ENCODE measurements at regions not wholly inside any gene's neighbourhood (a gene's known extent, or its start where the extent isn't known, plus 50 kb on each side); places are given as distances from the start of the nearest gene placed in this dataset.

DNA sequence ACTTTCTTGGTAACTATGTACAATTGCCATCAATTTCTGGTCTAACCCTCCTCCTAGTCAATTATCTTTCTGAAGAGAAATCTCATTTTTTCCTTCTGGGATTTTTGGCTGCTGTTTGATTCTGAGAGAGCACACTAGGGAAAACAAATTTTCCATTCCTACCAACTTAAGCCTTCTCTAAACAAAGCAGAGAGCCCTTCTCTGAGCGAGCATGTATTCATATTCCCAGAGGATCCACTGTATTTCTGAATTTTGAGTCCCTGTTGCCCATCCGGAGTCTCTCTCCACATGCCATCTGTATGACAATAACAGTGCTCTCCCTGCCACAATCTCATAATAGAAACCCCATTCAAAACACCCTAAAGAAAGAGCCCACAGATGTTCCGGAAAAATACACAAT is 78.5 kb downstream of the MAIP1 start:
- Histone ChIP-seq H3K4me1 (no peaks in the 10 kb centered on the region), H3K4me3 (no peak overlapping the region), H3K27me3 (no peaks in the 10 kb centered on the region), H3K9me3 (no peaks in the 10 kb centered on the region), H3K36me3 (no peaks in the 10 kb centered on the region), H3K27ac (no peak overlapping the region)
- 66 to 80% methylated on average over 1 to 3 of the region's 3 CpGs for WGBS, 2 donors (ENCODE audit: low coverage in 1 of 2)
- in situ Hi-C loops (cut with MboI; ENCODE audit: low pct_ligation_motif_present in 1 of 4, low pct_unique_long_range_greater_than_20kb in 1 of 4, low sequenced_read_pairs in 3 of 4), result no loop called here
- DNase-seq, result no peak
- TF ChIP-seq, protein P1, sequence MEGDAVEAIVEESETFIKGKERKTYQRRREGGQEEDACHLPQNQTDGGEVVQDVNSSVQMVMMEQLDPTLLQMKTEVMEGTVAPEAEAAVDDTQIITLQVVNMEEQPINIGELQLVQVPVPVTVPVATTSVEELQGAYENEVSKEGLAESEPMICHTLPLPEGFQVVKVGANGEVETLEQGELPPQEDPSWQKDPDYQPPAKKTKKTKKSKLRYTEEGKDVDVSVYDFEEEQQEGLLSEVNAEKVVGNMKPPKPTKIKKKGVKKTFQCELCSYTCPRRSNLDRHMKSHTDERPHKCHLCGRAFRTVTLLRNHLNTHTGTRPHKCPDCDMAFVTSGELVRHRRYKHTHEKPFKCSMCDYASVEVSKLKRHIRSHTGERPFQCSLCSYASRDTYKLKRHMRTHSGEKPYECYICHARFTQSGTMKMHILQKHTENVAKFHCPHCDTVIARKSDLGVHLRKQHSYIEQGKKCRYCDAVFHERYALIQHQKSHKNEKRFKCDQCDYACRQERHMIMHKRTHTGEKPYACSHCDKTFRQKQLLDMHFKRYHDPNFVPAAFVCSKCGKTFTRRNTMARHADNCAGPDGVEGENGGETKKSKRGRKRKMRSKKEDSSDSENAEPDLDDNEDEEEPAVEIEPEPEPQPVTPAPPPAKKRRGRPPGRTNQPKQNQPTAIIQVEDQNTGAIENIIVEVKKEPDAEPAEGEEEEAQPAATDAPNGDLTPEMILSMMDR (IDR thresholded peaks at IDR 0.05), result no peak
- no peak for TF ChIP-seq EP300 (IDR thresholded peaks at IDR 0.05; ENCODE audit: low read depth)
- intact Hi-C loops (cut with DNase I; ENCODE audit: low total_unique reads), result no loop called here

DNA sequence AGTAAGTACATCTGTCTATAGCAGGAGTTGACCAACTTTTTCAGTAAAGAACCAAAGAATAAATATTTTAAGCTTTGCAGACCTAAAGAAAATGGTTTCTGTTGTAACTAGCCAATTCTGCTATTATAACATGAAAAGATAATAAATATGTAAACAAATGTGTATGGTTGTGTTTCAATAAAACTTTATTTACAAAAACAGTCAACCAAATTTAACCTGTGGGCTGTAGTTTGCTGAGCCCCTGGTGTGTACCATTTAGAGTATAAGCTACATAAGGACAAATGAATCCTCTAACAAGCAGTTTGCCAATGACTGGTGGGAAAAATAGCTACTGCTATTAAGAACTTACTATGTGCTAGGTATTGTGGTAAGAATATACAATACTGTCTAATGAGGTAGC is 79.4 kb downstream of the MAIP1 start:
- Histone ChIP-seq H3K27ac (no peak overlapping the region), H3K4me1 (no peaks in the 10 kb centered on the region), H3K36me3 (no peaks in the 10 kb centered on the region), H3K9me3 (no peaks in the 10 kb centered on the region), H3K27me3 (no peaks in the 10 kb centered on the region), H3K4me3 (no peak overlapping the region)
- intact Hi-C loops (cut with DNase I; ENCODE audit: low total_unique reads), result no loop called here
- TF ChIP-seq POLR2AphosphoS5 (IDR thresholded peaks at IDR 0.05) (no peak), EP300 (IDR thresholded peaks at IDR 0.05; ENCODE audit: low read depth) (no peak), POLR2A (IDR thresholded peaks at IDR 0.05) (no peak)
- TF ChIP-seq, protein P1 (IDR thresholded peaks at IDR 0.05), result no peak
- in situ Hi-C loops (cut with MboI; ENCODE audit: low pct_ligation_motif_present in 1 of 4, low pct_unique_long_range_greater_than_20kb in 1 of 4, low sequenced_read_pairs in 3 of 4), result no loop called here
- no peak for DNase-seq

DNA sequence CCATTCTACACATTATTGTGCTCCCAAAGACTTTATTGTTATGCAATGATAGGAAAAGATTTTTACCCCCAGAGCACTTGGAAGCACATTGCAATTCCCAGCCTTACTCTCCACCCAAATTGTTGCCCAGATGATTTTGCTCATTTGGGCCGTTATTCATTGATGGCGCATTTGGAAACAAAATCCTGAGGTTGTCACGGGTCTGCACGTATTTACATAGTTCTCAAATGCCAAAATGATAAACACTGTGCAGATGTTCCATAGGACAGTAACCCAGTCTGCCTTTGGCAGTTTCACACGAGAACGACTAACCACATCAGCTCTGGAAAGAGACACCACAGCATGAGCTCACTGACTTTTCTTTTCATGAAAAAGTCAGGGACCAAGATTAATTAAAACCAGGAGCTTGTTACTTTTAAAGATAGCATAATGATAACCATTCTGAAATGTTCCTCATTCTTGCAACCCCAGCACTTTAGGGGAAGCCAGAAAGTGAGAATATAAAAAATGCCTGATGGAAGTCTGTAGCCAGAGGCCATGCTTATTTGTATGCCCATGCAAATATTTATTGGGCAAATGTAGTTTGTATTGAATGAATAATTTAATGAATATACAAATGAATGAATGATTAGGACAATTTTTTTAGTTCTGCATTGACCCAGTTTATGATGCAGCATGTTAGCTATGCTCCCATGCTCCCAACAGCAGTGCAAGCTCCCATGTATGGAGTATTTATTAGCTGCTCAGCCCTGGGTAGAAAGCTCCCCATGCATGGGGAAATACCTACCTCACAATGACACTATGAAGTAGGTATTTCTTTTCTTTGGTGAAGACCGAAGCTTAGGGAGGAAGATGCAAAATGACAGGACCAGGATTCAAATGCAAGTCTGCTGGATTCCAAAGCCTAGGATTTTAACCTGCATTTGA is 84.6 kb downstream of the MAIP1 start:
- Histone ChIP-seq H3K4me3 (no peak overlapping the region), H3K27ac (no peak overlapping the region), H3K36me3 (no peaks in the 10 kb centered on the region), H3K9me3 (no peaks in the 10 kb centered on the region), H3K27me3 (no peaks in the 10 kb centered on the region), H3K4me1 (no peaks in the 10 kb centered on the region)
- in situ Hi-C loops (cut with MboI; ENCODE audit: low pct_ligation_motif_present in 1 of 4, low pct_unique_long_range_greater_than_20kb in 1 of 4, low sequenced_read_pairs in 3 of 4), result no loop called here
- no peak for DNase-seq
- 51 to 68% methylated on average over 6 to 7 of the region's 7 CpGs for WGBS, 2 donors (ENCODE audit: low coverage in 1 of 2)
- TF ChIP-seq, protein P1 (IDR thresholded peaks at IDR 0.05), result no peak
- TF ChIP-seq POLR2A (IDR thresholded peaks at IDR 0.05) (no peak), POLR2AphosphoS5 (IDR thresholded peaks at IDR 0.05) (no peak), EP300 (IDR thresholded peaks at IDR 0.05; ENCODE audit: low read depth) (no peak)
- intact Hi-C loops (cut with DNase I; ENCODE audit: low total_unique reads), result no loop called here

DNA sequence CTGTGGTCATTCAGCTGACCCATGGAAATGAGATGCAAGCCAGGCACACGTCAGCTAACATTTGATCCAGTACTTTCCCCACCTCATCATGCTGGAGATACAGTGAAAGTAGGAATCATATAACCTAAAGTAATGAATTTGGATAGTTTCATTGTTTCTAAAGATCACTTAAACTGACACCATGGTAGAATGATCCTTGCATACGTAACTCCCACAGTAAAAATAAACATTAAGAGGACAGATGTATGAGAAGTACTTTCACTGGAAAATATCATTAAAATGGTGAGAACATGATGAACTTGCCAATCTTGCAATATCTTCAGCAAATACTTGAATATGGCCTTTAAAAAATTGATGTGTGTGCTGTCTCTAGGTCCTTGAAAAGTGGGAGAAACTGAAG is 85.4 kb downstream of the MAIP1 start:
- TF ChIP-seq POLR2A (IDR thresholded peaks at IDR 0.05) (no peak), POLR2AphosphoS5 (IDR thresholded peaks at IDR 0.05) (no peak), EP300 (IDR thresholded peaks at IDR 0.05; ENCODE audit: low read depth) (no peak)
- TF ChIP-seq, protein P1 (IDR thresholded peaks at IDR 0.05), result no peak
- Histone ChIP-seq H3K9me3 (peaks cover 5 to 7% of the 10 kb centered on the region in 2 donors), H3K4me1 (no peaks in the 10 kb centered on the region), H3K36me3 (no peaks in the 10 kb centered on the region), H3K27ac (no peak overlapping the region), H3K4me3 (no peak overlapping the region), H3K27me3 (no peaks in the 10 kb centered on the region)
- no peak for DNase-seq
- 63 to 75% methylated on average over 2 of the region's 2 CpGs for WGBS, 2 donors (ENCODE audit: low coverage in 1 of 2)
- intact Hi-C loops (cut with DNase I; ENCODE audit: low total_unique reads) (no loop called here), in situ Hi-C loops (cut with MboI; ENCODE audit: low pct_ligation_motif_present in 1 of 4, low pct_unique_long_range_greater_than_20kb in 1 of 4, low sequenced_read_pairs in 3 of 4) (no loop called here)

All from transverse colon (tissue), 4 donors.